H1 (cell line): ENCODE measurements at regions not wholly inside any gene's neighbourhood (a gene's known extent, or its start where the extent isn't known, plus 50 kb on each side); places are given as distances from the start of the nearest gene placed in this dataset.

Experiments used
- ATF2 ChIP-seq: IDR thresholded peaks from 2 replicates; pipeline ENCODE4 v1.6.1; 2012; ENCODE audit warnings: low read length, inconsistent platforms

GRCh38 chr4:132312521-132312920 is 836.6 kb upstream of the PCDH10 start (continued):
- no peak for TF ChIP-seq ATF2
